GM23338 (cell line): ENCODE measurements at regions not wholly inside any gene's neighbourhood (a gene's known extent, or its start where the extent isn't known, plus 50 kb on each side); places are given as distances from the start of the nearest gene placed in this dataset.

Source experiments
- ATAC-seq: fragments of 200-7000 bp; cut with Tn5 transposase; 3 replicates; pipeline ENCODE4 v1.9.1; 2020
- DNase-seq: peaks from one replicate; pipeline ENCODE4 v3.0.0-alpha.2; 2015; ENCODE audit warnings: low spot score
- H2AFZ ChIP-seq: fragments of 200-600 bp; sonication (generic); 2 replicates; pipeline ENCODE4 v1.8.0; 2016; ENCODE audit warnings: antibody characterized with exemption, mild to moderate bottlenecking, moderate library complexity
- H3F3A ChIP-seq: fragments of 200-600 bp; sonication (generic); replicated peaks from 2 replicates; pipeline ENCODE4 v1.8.0; 2017; ENCODE audit warnings: antibody characterized with exemption, mixed run types, low read depth
- H3K27ac ChIP-seq: fragments of 200-600 bp; sonication (generic); 2 replicates; pipeline ENCODE4 v1.6.1; 2016; ENCODE audit warnings: low read depth
- H3K27me3 ChIP-seq: fragments of 200-600 bp; sonication (generic); 2 replicates; pipeline ENCODE4 v1.8.0; 2016; ENCODE audit warnings: mild to moderate bottlenecking, mixed run types, moderate library complexity; ENCODE audit not compliant: insufficient read depth
- H3K36me3 ChIP-seq: fragments of 200-600 bp; sonication (generic); 2 replicates; pipeline ENCODE4 v1.8.0; 2016; ENCODE audit warnings: mild to moderate bottlenecking; ENCODE audit not compliant: insufficient read depth
- H3K4me1 ChIP-seq: fragments of 200-600 bp; sonication (generic); 2 replicates; pipeline ENCODE4 v1.8.0; 2016; ENCODE audit warnings: mild to moderate bottlenecking, moderate library complexity; ENCODE audit not compliant: insufficient read depth
- H3K4me2 ChIP-seq: fragments of 200-600 bp; sonication (generic); 2 replicates; pipeline ENCODE4 v1.7.1; 2017; ENCODE audit warnings: mixed run types
- H3K4me3 ChIP-seq: fragments of 200-600 bp; sonication (generic); 2 replicates; pipeline ENCODE4 v1.6.1; 2016; ENCODE audit warnings: mixed run types
- H3K79me2 ChIP-seq: fragments of 200-600 bp; sonication (generic); replicated peaks from 2 replicates; pipeline ENCODE4 v1.8.0; 2017; ENCODE audit warnings: mild to moderate bottlenecking; ENCODE audit not compliant: insufficient read depth
- H3K9me2 ChIP-seq: fragments of 200-600 bp; sonication (generic); 2 replicates; pipeline ENCODE4 v1.8.0; 2017; ENCODE audit not compliant: insufficient read depth
- H4K20me1 ChIP-seq: fragments of 200-600 bp; sonication (generic); replicated peaks from 2 replicates; pipeline ENCODE4 v1.8.0; 2017; ENCODE audit warnings: mild to moderate bottlenecking; ENCODE audit not compliant: insufficient read depth
- H3K27ac Mint-ChIP-seq: 2 replicates; pipeline ENCODE4 v1.8.0; 2020; ENCODE audit warnings: inconsistent platforms, mild to moderate bottlenecking, moderate library complexity, mixed read lengths
- H3K27me3 Mint-ChIP-seq: 3 replicates; pipeline ENCODE4 v1.8.0; 2022; ENCODE audit warnings: low read depth, mild to moderate bottlenecking, moderate library complexity, mixed read lengths, inconsistent platforms; ENCODE audit not compliant: insufficient read depth, poor library complexity
- H3K36me3 Mint-ChIP-seq: 3 replicates; pipeline ENCODE4 v1.8.0; 2021; ENCODE audit warnings: low read depth, mild to moderate bottlenecking, inconsistent platforms, moderate library complexity, mixed read lengths
- H3K4me1 Mint-ChIP-seq: 3 replicates; pipeline ENCODE4 v1.8.0; 2020; ENCODE audit warnings: mild to moderate bottlenecking, inconsistent platforms, mixed read lengths
- H3K4me3 Mint-ChIP-seq: 3 replicates; pipeline ENCODE4 v1.8.0; 2021; ENCODE audit warnings: moderate library complexity, mild to moderate bottlenecking, inconsistent platforms, mixed read lengths
- H3K9me3 Mint-ChIP-seq: 3 replicates; pipeline ENCODE4 v1.8.0; 2020; ENCODE audit warnings: moderate library complexity, mild to moderate bottlenecking, inconsistent platforms, mixed read lengths
- CREB1 ChIP-seq: fragments of 250-450 bp; sonication (Bioruptor Pico); IDR thresholded peaks from 2 replicates; pipeline ENCODE4 v1.5.0; 2020; ENCODE audit warnings: low read depth, mild to moderate bottlenecking, moderate library complexity
- CTCF ChIP-seq, 2 experiments: fragments of 200-600 bp in 1 of 2; sonication (generic) in 1 of 2; conservative IDR thresholded peaks; 2 replicates each; pipeline versions ENCODE4 v1.5.1 to v1.6.1; 2016 to 2017; ENCODE audit warnings: antibody characterized with exemption in 2 of 2, low read depth in 2 of 2, mild to moderate bottlenecking in 2 of 2, moderate library complexity in 1 of 2
- EZH2 ChIP-seq: fragments of 200-600 bp; sonication (generic); IDR thresholded peaks from one replicate; pipeline ENCODE4 v1.8.0; 2017; ENCODE audit warnings: antibody characterized with exemption, mild to moderate bottlenecking, low read depth; ENCODE audit not compliant: unreplicated experiment
- JUNB ChIP-seq: IDR thresholded peaks from one replicate; pipeline ENCODE4 v1.6.1; 2016; ENCODE audit warnings: antibody characterized with exemption; ENCODE audit not compliant: unreplicated experiment
- POLR2AphosphoS5 ChIP-seq: IDR thresholded peaks from 2 replicates; pipeline ENCODE4 v1.6.1; 2016; ENCODE audit warnings: antibody characterized with exemption, low read depth
- ZNF114 ChIP-seq: fragments of 250-450 bp; sonication (Bioruptor Pico); IDR thresholded peaks from 2 replicates; pipeline ENCODE4 v1.5.0; 2020; ENCODE audit warnings: mild to moderate bottlenecking, moderate library complexity
- ZNF462 ChIP-seq: fragments of 250-450 bp; sonication (Bioruptor Pico); IDR thresholded peaks from 2 replicates; pipeline ENCODE4 v1.5.0; 2020; ENCODE audit warnings: mild to moderate bottlenecking, moderate library complexity
- TF ChIP-seq, protein P1 (sequence below): IDR thresholded peaks from 2 replicates; pipeline ENCODE4 v1.6.1; 2016; ENCODE audit warnings: antibody characterized with exemption
- TF ChIP-seq, protein P2 (sequence below): IDR thresholded peaks from one replicate; pipeline ENCODE4 v1.6.1; 2018; ENCODE audit warnings: antibody characterized with exemption; ENCODE audit not compliant: unreplicated experiment

DNA sequence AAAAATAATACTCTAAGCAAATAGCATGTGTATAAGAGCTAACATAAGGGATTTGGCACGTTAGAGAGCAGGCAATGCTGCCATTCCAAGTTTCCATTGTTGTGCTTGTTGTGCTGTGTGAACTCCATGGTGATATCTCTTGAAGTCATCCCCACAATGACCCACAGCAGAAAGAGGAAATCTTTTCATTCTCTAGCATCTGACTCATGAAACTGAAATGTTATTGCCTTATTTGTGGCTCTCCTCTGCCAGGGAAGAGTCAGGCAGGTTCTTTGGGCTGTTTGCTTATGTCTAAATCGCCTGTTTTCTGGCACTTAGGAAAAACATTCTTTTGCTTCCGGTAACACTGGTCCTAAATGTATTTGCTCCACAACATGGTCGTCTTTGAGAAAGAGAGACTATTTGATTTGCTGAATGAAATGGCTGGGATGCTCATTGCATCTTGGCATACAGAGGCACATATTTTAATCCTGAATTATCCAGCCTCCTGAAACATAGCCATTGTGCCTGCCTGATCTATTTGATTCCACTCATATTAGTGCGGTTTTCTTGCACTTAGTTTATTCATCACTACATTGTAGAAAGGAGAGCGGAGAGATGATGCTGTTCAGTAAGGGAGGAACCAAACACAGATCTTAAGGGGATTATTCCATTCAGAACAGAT is 188.8 kb downstream of the CSNK1G3 start (continued):
- TF ChIP-seq CTCF (conservative IDR thresholded peaks at IDR 0.05; ENCODE audit: low read depth in 2 of 2) = no peak

GRCh38 chr5:123699571-123699970 is 187.6 kb downstream of the CSNK1G3 start:
- DNase-seq (no peak), ATAC-seq (no peak)
- Mint-ChIP-seq H3K4me3 (no peak overlapping the region), H3K27me3 (no peaks in the 10 kb centered on the region), H3K36me3 (0 out of 3 replicates have a peak, but pooled peaks cover 3% of the 10 kb centered on the region), H3K27ac (no peak overlapping the region), H3K9me3 (peaks cover 12% of the 10 kb centered on the region; the same call in 2 of the 3 replicates), H3K4me1 (no peaks in the 10 kb centered on the region)
- H3K27ac ChIP-seq = no peak overlapping the region
- H3K36me3 ChIP-seq = no peaks in the 10 kb centered on the region
- H4K20me1 ChIP-seq = no peaks in the 10 kb centered on the region
- H3K4me2 ChIP-seq = no peak overlapping the region
- H3K4me1 ChIP-seq = no peaks in the 10 kb centered on the region
- no peaks in the 10 kb centered on the region for H3K27me3 ChIP-seq
- no peaks in the 10 kb centered on the region for H3F3A ChIP-seq
- no peak overlapping the region for H3K4me3 ChIP-seq
- peaks cover 4% of the 10 kb centered on the region; the same call in 1 of the 2 replicates for H3K9me2 ChIP-seq
- H2AFZ ChIP-seq = no peak overlapping the region
- H3K79me2 ChIP-seq = no peaks in the 10 kb centered on the region
- TF ChIP-seq ZNF114 (CRISPR knock-in tag) = no peak
- TF ChIP-seq, protein P1, sequence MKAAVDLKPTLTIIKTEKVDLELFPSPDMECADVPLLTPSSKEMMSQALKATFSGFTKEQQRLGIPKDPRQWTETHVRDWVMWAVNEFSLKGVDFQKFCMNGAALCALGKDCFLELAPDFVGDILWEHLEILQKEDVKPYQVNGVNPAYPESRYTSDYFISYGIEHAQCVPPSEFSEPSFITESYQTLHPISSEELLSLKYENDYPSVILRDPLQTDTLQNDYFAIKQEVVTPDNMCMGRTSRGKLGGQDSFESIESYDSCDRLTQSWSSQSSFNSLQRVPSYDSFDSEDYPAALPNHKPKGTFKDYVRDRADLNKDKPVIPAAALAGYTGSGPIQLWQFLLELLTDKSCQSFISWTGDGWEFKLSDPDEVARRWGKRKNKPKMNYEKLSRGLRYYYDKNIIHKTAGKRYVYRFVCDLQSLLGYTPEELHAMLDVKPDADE = no peak
- TF ChIP-seq EZH2 = no peak
- TF ChIP-seq CREB1 = no peak
- TF ChIP-seq, protein P2, sequence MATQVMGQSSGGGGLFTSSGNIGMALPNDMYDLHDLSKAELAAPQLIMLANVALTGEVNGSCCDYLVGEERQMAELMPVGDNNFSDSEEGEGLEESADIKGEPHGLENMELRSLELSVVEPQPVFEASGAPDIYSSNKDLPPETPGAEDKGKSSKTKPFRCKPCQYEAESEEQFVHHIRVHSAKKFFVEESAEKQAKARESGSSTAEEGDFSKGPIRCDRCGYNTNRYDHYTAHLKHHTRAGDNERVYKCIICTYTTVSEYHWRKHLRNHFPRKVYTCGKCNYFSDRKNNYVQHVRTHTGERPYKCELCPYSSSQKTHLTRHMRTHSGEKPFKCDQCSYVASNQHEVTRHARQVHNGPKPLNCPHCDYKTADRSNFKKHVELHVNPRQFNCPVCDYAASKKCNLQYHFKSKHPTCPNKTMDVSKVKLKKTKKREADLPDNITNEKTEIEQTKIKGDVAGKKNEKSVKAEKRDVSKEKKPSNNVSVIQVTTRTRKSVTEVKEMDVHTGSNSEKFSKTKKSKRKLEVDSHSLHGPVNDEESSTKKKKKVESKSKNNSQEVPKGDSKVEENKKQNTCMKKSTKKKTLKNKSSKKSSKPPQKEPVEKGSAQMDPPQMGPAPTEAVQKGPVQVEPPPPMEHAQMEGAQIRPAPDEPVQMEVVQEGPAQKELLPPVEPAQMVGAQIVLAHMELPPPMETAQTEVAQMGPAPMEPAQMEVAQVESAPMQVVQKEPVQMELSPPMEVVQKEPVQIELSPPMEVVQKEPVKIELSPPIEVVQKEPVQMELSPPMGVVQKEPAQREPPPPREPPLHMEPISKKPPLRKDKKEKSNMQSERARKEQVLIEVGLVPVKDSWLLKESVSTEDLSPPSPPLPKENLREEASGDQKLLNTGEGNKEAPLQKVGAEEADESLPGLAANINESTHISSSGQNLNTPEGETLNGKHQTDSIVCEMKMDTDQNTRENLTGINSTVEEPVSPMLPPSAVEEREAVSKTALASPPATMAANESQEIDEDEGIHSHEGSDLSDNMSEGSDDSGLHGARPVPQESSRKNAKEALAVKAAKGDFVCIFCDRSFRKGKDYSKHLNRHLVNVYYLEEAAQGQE = no peak
- TF ChIP-seq POLR2AphosphoS5 = no peak
- TF ChIP-seq JUNB = no peak
- no peak for TF ChIP-seq CTCF (conservative IDR thresholded peaks at IDR 0.05; ENCODE audit: low read depth in 2 of 2)
- no peak for TF ChIP-seq ZNF462 (CRISPR knock-in tag)
